ENCODE measurements at regions not wholly inside any gene's neighbourhood (a gene's known extent, or its start where the extent isn't known, plus 50 kb on each side); places are given as distances from the start of the nearest gene placed in this dataset.
A peak's percentile ranks its signal among the peaks of the same experiment; 100 is the strongest.

DNA sequence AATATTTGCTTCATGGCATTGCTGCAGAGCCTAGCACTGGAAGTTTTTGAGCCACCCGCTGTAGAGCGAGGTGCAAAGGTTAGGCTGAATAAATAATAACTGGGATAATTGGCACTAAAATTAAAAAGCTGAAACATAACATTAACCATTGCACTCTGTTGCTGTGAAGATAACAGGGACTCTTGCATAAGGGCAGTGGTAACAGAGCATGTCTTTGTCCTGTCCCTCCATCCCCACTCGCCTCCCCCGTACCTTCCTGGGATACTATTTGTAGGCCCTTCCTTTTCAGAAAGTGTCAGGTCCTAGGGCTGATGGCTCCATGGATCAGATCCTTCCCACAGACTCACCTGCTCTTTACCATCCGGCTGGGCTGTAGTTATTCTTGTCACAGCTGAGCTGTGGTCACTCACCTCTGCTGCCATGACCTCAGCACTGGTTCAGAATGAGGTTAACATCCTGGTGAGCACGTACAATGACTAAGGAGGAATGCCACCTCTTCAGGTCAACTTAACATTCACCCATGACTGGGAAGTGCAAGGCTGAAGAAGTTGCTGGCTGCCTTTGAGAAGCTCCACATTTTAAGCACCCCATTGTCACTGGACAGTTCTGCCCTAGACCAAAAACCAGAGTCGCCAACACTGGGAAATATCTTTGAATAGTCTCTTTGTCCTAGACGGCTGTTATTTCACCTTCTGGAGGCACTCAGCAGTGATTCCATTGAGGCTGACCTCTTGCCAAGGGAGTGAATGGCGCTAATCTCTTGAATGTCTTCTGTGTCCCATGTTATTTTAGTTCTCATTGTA lies 103.2 kb upstream of the KIRREL3 start:
- no peak for DNase-seq (ENCODE audit: low spot score)

DNA sequence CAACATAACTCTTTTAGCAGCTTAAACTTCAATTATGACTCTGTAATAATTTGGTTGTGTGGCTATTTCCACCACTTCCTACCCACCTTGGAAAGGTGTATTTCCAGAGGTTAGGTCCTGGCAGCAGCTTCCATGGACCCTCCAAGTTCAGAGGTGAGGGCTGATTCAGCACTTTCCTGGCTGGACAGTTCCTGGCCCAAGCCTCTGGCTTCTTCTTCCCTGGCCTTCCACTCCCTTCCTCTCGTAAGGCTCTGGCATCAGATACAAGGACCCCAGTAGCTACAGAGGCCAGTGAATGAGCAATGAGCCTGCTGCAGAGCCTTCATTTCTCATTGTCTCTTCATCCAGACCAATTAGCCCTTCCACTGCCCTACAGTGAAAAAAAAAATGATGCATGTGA lies 98.1 kb upstream of the KIRREL3 start:
- no peak for DNase-seq (ENCODE audit: low spot score)

DNA sequence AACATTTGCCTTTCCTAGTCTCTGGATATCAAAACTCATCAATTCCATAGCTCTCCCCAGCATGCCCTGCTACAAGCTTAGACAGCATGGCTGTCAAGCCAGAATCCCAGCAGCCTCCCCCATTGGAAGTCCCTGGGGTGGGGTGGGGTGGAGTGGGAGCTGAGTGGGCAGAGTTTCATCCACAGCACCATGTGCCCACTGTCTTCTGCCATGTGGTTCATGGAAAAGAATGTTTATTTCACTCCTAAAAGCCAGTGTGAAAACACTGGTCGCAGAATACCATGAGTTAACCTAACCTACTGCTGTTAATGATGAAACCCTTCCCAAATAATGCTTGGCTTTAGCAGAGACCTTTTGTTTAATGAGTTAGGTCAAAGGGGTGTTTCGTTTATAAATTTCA lies 80.2 kb upstream of the KIRREL3 start:
- DNase-seq (ENCODE audit: low spot score), result no peak

DNA sequence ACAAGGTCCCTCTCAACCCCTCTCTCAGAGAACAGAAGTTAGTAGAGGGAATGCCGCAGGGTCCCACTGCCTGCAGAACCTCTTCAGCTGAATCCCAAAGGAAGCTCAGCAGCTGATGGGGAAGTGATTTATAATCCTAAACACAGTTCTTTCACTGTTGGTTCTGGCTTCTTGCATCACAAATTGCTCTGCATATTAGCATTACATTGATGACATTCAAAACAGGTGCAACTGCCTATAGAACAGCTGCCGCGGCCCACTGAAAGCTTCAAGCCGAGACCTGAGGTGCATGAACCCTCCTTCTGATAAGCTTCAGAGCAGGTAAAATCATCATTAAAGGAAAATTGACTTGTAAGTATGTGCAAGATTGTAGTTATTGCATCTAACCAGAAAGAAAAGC lies 75.2 kb upstream of the KIRREL3 start:
- no peak for DNase-seq (ENCODE audit: low spot score)

DNA sequence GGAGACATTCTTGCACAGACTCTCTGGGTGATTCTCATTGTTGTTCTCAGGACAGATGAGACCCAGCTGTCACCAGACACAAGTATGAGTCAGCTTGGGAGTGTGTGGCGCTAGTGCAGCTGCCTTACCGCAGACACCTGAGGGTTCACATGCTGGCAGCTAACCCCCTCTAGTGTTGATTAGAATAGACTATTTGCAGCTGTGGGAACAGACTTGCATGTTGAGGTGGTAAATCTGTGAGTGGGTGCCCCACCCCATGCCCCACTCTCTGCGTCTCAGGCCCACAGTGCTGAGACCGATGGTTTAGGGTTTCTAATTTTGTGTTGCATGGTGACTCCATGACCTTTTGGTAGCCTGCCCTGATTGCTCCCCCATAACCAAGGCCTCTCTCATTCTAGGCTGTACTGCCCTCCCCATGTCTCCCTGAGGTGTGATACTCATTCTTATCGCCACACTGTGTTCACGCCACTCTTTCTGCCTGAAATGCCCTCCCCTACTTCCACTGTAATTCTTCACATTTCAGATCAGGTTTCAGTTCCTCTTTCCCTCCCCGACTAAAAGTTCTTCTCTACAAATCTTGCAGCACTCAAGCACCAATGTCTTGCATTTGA lies 73.7 kb upstream of the KIRREL3 start:
- DNase-seq (ENCODE audit: low spot score), result peak; percentile 83

DNA sequence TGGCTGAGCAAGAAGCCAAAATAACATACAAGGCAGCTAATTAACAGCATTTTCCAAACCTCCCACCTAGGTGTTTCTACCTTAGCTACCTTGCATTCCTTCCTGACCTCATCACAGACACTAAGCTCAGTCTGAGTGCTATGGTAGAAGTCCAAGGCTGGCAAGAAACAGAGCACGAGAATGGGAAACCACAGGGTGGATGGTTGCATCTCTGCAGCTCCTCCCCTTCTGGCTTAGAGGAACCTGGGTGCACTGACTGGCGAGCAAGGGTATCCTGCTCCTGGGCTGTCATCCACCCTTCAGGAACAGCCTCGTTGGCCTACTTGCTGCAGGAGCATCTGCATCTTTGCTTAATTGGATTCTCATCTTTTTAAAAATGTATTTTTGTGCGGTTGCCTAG lies 73.1 kb upstream of the KIRREL3 start:
- no peak for DNase-seq (ENCODE audit: low spot score)

DNA sequence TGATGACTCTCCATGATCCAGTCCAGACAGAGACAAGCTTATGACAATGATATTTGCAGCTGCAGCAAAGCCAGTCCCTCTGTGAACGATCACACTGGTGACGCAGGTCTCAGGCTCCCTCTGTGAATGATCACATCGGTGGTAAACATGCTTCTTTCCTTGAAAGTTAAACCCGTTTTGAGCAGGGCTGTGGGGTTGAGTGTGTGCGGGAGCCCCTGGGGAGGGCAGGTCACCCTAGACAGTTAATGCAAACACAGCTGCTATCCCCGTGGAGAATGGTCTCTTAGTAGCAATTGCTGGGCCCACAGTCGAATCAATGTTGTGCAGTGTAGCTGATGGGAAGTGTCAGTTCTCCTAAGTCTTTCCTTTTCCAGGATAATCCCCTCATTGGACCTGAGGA lies 71.0 kb upstream of the KIRREL3 start:
- no peak for DNase-seq (ENCODE audit: low spot score)

DNA sequence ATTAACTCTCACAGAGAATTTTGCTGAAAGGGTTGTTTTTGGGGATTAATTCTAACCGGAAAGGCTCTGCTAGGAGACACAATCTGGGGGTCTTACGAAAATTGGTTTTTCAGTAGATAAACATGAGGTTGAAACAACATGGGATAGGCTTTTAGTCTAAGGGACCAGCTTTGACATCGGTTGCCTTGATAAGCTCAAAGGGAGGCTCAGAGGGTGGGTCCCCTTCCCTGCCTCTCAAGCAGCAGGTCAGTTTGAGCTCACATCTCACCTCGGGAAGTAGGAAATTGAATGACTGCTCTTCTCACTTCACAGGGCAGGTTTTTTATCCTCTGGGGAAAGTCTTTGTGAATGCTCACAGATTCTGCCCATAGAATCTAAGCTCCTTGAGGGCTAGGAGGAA lies 70.2 kb upstream of the KIRREL3 start:
- no peak for DNase-seq (ENCODE audit: low spot score)

DNA sequence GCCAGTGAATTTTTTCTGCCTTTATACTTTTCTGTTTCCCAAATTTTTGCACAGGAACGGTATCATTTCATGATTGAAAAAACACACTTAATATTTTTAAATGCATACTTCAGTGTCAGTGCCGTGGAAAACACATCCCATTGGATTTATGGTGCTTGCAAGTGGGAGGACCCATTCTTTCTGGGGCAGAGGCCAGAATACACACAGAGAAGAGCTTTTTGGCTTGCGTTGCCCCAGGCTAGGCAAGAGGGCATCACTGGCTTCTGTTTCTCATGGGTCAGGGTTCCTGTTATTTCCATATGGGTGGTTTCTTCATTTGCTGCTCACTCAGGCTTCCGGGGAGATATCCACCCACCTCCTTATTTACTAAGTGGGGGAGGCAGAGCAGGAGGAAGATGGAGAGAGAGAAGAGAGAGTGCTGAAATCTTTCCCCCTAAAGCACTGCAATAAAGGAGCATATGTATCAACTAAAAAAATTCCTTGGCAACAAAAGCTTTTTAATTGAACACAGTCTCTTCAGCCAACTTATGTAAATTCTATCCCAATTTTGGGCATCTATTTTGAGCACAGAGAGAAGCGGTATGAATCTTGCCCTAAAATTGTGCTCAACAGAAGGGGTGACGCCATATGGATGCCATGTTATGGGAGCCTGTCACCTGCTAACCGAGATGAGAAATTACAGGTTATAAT lies 66.0 kb upstream of the KIRREL3 start:
- DNase-seq (ENCODE audit: low spot score), result no peak

DNA sequence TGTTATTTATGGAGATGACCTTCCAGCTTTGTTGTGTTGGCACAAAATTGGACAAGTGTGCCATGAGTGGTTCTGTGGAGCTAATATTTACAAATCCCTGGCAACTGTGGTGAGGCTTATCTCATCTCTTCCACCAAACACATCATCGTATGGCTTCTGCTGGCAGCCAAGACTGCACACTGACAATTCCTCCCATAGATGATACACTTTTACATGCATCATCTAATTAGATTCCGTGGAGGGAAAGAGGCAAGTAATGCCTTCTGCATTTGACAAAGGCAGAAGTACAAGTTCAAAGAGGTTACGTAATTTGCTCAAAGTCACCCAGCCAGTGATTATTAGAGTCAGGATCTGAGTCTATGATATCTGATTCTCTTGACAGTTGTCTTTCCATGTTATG lies 62.7 kb upstream of the KIRREL3 start:
- no peak for DNase-seq (ENCODE audit: low spot score)

DNA sequence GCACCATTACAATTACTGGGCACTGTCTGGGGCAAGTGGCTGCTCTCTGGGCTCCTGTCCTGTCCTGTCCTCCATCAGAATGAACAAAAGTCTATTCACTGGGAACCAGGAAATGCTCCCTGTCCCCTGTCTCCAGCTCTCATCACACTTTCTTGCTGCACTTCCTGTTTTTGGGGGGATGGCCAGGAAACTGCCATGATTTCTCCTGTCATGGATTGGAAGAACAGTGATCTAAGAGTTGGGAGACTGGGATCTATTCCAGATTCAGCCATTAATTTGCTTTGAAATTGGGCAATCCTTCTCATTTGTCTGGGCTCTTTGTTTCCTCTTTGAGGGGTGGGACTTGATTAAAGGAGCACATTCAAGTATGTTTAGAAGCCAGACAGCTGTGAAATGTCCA lies 61.4 kb upstream of the KIRREL3 start:
- DNase-seq (ENCODE audit: low spot score), result no peak

DNA sequence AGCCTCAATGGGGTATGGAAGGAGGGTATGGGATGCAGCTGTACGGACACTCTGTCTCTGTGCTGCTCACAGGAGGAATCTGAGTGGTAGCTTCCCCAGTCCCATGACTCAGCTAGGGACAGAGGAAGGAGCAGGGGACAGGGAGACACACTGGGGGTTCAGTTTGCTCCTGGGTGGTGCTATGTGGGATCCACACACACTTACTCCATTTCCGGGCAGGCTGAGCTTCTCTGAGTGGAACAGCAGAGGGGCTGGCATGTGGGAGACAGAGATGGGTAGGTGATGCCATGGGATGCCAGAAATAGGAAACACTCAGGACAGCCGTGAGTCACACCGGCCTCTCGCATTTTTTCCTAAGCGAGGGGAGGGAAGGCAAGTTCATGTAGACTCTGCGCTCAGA lies 59.2 kb upstream of the KIRREL3 start:
- no peak for DNase-seq (ENCODE audit: low spot score)

DNA sequence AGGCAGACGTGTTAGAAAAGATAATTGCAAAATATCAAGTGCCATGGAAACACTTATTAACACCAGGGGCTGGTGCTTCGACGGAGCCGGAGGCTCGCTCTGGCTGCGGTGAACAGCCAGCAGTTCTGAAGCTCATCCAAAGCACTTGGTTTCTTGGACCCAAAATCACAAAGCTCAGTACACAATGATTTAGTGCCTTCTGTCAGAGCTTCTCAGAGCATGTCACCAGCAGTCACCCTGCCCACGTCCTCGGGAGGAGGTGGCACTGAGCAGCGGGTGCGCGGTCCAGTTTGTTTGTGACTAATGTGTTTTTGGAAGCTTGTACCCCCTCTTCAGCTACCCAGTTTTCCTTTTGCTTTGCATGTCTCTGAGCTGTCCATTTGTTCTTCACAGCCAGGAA lies 58.7 kb upstream of the KIRREL3 start:
- no peak for DNase-seq (ENCODE audit: low spot score)

DNA sequence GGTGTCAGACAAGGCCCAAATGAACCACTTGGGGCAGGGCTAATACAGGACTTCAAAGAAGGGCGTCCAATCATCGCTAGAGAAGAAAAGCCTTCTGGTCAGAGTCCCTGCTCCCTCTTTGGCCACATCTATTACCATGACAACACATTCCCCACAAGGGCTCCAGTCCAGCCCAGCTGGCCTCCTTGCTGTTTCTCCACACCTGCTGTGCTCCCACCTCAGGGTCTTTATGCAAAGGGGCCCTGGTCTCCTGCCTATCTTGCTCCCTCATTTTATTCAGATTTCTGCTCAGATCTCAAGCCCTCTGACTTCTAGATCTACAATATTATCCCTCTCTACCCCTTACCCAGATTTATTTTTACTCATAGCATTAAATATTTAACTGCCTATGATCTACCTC lies 58.0 kb upstream of the KIRREL3 start:
- no peak for DNase-seq (ENCODE audit: low spot score)

DNA sequence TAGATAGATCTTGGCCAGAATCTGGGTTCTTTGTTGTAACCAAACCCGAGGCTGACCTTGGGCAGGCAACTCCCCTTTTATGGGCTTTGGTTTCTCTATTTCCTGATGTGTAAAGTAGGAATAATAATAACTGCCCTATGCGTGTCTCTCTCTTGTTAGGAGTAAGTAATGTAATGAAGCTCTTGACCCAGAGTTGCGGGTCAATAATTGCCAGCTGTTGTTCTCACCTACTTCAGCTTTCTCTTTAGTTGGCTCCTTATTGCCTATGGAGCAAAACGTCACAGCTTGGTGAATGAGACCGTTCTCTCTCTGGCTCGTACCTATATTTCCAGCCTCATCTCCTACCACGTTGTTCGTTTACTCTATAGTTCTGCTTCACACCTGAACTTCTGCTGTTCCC lies 56.6 kb upstream of the KIRREL3 start:
- DNase-seq (ENCODE audit: low spot score), result no peak

DNA sequence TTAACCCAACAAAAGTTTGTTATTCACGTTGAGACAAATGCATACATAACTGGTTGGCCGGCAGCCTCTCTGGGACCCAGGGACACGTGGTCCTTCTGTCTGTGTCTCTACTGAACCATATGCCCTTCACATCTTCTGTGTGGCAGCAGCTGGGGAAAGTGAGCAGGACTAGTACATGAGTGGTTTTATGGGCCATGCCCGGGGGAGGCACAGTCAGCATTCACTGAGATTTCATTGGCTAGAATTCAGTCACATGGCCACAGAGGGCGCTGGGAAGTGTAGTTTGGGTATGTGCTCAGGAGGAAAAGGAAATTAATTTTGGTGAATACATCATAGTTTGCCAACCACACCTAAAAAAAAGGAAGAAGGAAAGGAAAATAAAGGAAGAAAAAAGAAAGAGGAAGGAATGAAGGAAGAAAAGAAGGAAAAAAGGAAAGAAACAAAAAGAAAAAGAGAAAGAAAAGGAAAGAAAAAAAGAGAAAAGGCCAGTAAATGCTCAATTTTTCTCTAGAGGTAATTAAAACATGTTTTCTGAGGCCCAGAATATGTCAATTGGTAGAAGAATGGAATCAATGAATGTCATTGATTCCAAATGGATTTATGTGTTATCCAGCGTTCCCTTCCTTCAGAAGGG lies 55.9 kb upstream of the KIRREL3 start:
- DNase-seq (ENCODE audit: low spot score), result peak; percentile 22

DNA sequence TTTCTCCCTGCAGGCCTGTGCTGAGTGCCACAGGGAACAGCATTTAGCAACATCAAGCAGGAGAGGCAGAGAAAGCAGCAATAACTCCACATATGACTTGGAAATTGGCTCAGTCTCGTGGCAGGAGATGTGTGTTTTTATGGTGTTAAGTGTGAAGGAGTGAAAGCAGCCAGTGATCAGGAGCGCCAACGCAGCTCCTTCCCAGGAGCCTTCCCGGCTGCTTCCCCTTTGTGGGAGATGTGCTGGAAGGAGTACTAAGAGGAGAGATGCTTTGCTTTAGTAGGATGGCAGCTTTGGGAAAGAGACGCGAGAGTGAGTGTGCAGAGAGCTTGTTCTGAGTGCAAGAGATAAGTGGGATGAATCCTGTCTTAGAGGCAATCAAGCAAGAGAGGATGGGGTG lies 54.7 kb upstream of the KIRREL3 start:
- DNase-seq (ENCODE audit: low spot score), result no peak

DNA sequence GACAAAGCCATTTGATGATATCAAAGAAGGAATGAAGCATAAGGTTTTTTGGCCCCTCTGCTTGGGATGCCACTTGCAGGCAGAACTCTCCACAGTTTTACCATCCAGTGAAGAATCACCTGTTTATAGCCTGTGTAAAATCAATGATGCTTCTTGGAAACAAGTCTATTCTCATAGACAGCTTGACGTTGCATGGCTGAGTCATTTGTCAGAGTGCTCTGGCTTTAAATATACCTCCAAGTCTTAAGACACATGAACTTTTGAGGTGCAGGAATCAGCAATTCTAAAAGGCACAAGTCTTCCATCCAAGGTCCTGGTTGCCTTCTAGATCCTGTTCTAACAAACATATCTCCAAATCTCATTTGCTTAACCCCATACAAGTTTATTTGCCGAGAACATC lies 53.6 kb upstream of the KIRREL3 start:
- no peak for DNase-seq (ENCODE audit: low spot score)

DNA sequence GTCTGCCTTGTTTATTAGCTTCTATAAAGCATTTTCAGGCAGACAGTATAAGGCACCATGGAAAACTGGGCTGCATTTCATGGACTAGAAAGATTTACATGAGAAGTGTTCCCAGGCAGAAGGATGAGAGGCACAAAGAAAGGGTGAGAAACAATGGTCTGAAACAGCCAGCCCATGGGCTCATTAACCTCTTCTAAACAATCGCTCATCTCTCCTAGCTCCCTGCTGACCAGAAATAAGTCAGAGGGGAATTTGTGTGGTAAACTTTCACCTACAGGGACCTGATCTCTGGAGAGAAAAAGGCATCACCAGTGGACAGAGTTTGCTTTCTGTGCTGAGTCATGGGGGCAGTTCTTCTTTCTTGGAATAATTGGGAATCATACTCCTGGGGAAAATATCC lies 51.8 kb upstream of the KIRREL3 start:
- no peak for DNase-seq (ENCODE audit: low spot score)

Data from HT-29 (cell line).